ENCODE measurements at regions not wholly inside any gene's neighbourhood (a gene's known extent, or its start where the extent isn't known, plus 50 kb on each side); places are given as distances from the start of the nearest gene placed in this dataset.
A peak's percentile ranks its signal among the peaks of the same experiment; 100 is the strongest.

DNA sequence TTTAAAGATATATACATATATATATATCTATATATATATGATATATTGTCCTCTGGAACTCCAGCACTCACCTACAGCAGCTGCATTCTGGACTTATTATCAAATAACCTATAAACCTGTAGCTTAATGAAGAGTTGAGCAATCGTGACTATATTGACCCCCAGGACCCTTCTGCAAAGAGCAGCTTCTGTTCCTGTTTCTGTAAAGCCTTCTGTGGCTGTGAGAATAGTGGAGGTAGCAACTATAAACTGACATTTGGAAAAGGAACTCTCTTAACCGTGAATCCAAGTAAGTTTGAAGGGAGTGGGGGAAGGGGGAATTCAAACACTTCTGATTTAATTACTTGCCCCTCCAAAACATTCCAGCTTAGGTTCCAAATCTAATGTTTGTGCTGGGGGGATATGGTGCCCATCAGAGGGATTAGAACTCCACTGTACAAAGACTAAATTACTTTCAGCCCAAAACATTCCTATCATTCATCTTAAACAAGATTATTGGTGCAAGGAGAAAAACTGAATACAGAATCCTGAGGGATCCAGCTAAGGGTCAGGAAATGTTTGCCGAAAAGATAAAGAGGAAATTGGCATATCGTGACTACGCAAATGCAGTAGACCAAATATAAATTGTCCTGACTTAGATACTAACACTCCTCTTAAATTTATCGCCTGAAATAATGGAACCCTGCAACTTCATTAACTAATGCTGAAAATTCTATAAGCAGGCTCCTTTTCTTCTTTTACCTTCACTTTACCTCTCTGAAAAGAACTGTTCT, 106.1 kb downstream of the DAD1 start:
- H3K27ac ChIP-seq: peak overlapping the region in 1 of 4 donors; percentile 7

DNA sequence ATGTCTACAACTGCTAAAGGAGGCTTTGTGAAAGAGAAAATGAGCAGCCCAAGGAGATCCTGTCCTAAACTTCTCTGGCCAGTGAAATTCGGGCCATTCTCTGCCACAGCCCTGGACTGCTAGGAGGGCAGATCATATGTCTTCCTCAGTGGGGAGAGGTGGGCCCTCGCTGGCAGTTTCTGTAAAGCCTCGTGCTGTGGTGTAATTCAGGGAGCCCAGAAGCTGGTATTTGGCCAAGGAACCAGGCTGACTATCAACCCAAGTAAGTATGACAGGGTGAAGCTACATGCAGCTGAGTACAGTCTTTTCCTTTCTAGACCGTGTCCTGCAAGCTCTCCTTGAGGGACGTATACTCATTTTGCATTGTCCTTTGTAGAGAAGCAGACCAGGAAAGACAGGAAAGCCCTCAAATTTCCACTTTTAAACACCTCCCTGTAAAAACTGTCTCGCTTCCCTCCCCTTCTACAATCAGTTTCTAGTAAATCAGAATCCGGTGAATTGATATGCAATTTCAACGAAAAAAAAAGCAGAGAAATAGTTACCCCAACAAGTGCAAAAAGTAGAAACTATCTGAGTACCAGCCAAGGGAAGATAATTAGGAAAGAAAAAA, 106.8 kb downstream of the DAD1 start:
- no peak for DNase-seq
- no peak for TF ChIP-seq POLR2AphosphoS5 (IDR thresholded peaks at IDR 0.05)
- TF ChIP-seq POLR2A (IDR thresholded peaks at IDR 0.05): no peak
- TF ChIP-seq EP300 (IDR thresholded peaks at IDR 0.05; ENCODE audit: low read depth): no peak
- TF ChIP-seq, protein P1, sequence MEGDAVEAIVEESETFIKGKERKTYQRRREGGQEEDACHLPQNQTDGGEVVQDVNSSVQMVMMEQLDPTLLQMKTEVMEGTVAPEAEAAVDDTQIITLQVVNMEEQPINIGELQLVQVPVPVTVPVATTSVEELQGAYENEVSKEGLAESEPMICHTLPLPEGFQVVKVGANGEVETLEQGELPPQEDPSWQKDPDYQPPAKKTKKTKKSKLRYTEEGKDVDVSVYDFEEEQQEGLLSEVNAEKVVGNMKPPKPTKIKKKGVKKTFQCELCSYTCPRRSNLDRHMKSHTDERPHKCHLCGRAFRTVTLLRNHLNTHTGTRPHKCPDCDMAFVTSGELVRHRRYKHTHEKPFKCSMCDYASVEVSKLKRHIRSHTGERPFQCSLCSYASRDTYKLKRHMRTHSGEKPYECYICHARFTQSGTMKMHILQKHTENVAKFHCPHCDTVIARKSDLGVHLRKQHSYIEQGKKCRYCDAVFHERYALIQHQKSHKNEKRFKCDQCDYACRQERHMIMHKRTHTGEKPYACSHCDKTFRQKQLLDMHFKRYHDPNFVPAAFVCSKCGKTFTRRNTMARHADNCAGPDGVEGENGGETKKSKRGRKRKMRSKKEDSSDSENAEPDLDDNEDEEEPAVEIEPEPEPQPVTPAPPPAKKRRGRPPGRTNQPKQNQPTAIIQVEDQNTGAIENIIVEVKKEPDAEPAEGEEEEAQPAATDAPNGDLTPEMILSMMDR (IDR thresholded peaks at IDR 0.05): no peak
- in situ Hi-C loops (cut with MboI; ENCODE audit: low pct_ligation_motif_present in 1 of 4, low pct_unique_long_range_greater_than_20kb in 1 of 4, low sequenced_read_pairs in 3 of 4) (no loop called here), intact Hi-C loops (cut with DNase I; ENCODE audit: low total_unique reads) (no loop called here)
- WGBS, 2 donors (ENCODE audit: low coverage in 1 of 2): 66 to 75% methylated on average over 4 to 8 of the region's 8 CpGs
- peaks cover 0 to 13% (median 0%) of the 10 kb centered on the region in 4 donors for H3K4me1 ChIP-seq
- H3K9me3 ChIP-seq: no peaks in the 10 kb centered on the region
- H3K27me3 ChIP-seq: no peaks in the 10 kb centered on the region
- H3K36me3 ChIP-seq: no peaks in the 10 kb centered on the region
- peak overlapping the region in 2 of 4 donors; percentile 8 to 41 for H3K27ac ChIP-seq
- H3K4me3 ChIP-seq: no peak overlapping the region

More for the DNA sequence above, 106.1 kb downstream of the DAD1 start:
- DNase-seq: no peak
- intact Hi-C loops (cut with DNase I; ENCODE audit: low total_unique reads) (no loop called here), in situ Hi-C loops (cut with MboI; ENCODE audit: low pct_ligation_motif_present in 1 of 4, low pct_unique_long_range_greater_than_20kb in 1 of 4, low sequenced_read_pairs in 3 of 4) (no loop called here)
- no peaks in the 10 kb centered on the region for H3K27me3 ChIP-seq
- no peaks in the 10 kb centered on the region for H3K9me3 ChIP-seq
- TF ChIP-seq EP300 (IDR thresholded peaks at IDR 0.05; ENCODE audit: low read depth) (no peak), POLR2AphosphoS5 (IDR thresholded peaks at IDR 0.05) (no peak), POLR2A (IDR thresholded peaks at IDR 0.05) (no peak)
- TF ChIP-seq, protein P1 (IDR thresholded peaks at IDR 0.05): no peak
- H3K36me3 ChIP-seq: no peaks in the 10 kb centered on the region
- WGBS, 2 donors (ENCODE audit: low coverage in 1 of 2): 42 to 70% methylated on average over 2 to 6 of the region's 6 CpGs
- H3K4me3 ChIP-seq: no peak overlapping the region
- peaks cover 0 to 13% (median 0%) of the 10 kb centered on the region in 4 donors for H3K4me1 ChIP-seq

DNA sequence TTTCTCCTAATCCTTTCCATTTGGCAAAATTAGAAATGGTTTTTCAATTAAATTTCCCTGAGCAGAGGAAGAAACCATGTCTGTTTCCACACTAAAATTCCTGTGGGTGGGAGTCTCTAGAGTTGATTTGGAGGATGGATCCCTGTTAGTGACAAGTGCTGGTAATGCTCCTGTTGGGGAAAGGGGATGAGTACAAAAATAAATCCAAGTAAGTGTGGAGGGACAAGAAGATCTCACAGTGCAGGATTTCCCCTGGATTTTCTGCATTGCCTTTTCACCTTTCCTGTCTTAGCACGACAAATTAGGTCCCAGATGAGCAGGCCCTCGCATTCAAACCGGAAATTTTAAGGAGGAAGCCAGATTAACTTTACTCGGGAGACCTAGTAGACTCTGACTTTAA, 107.5 kb downstream of the DAD1 start:
- no peaks in the 10 kb centered on the region for H3K36me3 ChIP-seq
- H3K9me3 ChIP-seq: no peaks in the 10 kb centered on the region
- TF ChIP-seq POLR2A (IDR thresholded peaks at IDR 0.05): no peak
- TF ChIP-seq EP300 (IDR thresholded peaks at IDR 0.05; ENCODE audit: low read depth): no peak
- TF ChIP-seq, protein P1 (IDR thresholded peaks at IDR 0.05): no peak
- TF ChIP-seq POLR2AphosphoS5 (IDR thresholded peaks at IDR 0.05): no peak
- H3K27ac ChIP-seq: peak overlapping the region in 2 of 4 donors; percentile 8 to 41
- peaks cover 0 to 13% (median 0%) of the 10 kb centered on the region in 4 donors for H3K4me1 ChIP-seq
- no peak for DNase-seq
- 37 to 71% methylated on average over 4 of the region's 4 CpGs for WGBS, 2 donors (ENCODE audit: low coverage in 1 of 2)
- H3K4me3 ChIP-seq: no peak overlapping the region
- intact Hi-C loops (cut with DNase I; ENCODE audit: low total_unique reads): no loop called here
- in situ Hi-C loops (cut with MboI; ENCODE audit: low pct_ligation_motif_present in 1 of 4, low pct_unique_long_range_greater_than_20kb in 1 of 4, low sequenced_read_pairs in 3 of 4): no loop called here
- no peaks in the 10 kb centered on the region for H3K27me3 ChIP-seq

DNA sequence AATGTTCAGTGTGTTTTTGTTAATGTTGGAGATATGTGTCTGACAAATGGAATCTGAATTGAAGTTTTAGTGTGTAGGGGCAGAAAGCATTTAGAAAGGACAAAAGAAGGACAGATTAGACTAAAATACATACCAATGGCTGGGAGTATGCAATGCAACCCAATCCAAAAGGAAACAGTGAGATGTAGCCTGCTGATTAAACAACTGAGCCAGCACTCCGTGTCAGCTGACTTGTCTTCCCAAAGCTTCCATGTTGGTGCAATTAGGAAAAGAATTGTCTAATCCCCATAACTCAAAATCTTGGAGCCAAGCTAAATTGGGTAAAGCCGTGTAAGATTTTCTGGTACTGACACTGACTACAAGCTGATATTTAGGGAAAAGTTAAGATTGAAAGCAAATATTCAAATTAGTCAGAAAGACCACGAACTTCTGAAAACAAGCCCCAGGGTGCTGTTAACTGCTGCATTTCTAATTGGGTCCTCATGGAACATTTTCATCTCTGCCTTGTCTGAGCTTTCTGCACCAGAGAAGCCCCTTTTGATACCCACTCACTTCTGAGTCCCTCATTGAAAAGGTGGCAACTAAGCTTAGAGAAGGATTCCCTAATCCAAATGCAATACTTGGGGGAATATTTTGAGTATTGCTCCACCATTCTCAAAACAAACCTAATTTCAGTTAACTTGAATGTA, 109.1 kb downstream of the DAD1 start:
- no peak for DNase-seq
- intact Hi-C loops (cut with DNase I; ENCODE audit: low total_unique reads): no loop called here
- 57 to 61% methylated on average over 3 of the region's 3 CpGs for WGBS, 2 donors (ENCODE audit: low coverage in 1 of 2)
- no peak overlapping the region for H3K4me3 ChIP-seq
- H3K27me3 ChIP-seq: no peaks in the 10 kb centered on the region
- TF ChIP-seq POLR2AphosphoS5 (IDR thresholded peaks at IDR 0.05) (no peak), EP300 (IDR thresholded peaks at IDR 0.05; ENCODE audit: low read depth) (no peak), POLR2A (IDR thresholded peaks at IDR 0.05) (no peak)
- TF ChIP-seq, protein P1 (IDR thresholded peaks at IDR 0.05): no peak
- in situ Hi-C loops (cut with MboI; ENCODE audit: low pct_ligation_motif_present in 1 of 4, low pct_unique_long_range_greater_than_20kb in 1 of 4, low sequenced_read_pairs in 3 of 4): loop anchor here in 1 of 4 donors (10.0 kb wide), 1 partner anchor 95 kb away; no protein-coding TSS in a partner anchor
- peak overlapping the region in 1 of 4 donors; percentile 11 for H3K27ac ChIP-seq
- no peaks in the 10 kb centered on the region for H3K9me3 ChIP-seq
- H3K4me1 ChIP-seq: peaks cover 0 to 13% (median 0%) of the 10 kb centered on the region in 4 donors
- no peaks in the 10 kb centered on the region for H3K36me3 ChIP-seq
